B cell (primary cell): ENCODE measurements at regions not wholly inside any gene's neighbourhood (a gene's known extent, or its start where the extent isn't known, plus 50 kb on each side); places are given as distances from the start of the nearest gene placed in this dataset.

Experiments used
- CTCF ChIP-seq: fragments of 200-600 bp; IDR thresholded peaks from one replicate; pipeline ENCODE4 v1.8.0; 2022; ENCODE audit warnings: antibody characterized with exemption, mild to moderate bottlenecking
- EZH2 ChIP-seq: IDR thresholded peaks from 2 replicates; pipeline ENCODE4 v1.6.1; 2012; ENCODE audit warnings: borderline replicate concordance, low read depth, mild to moderate bottlenecking, moderate library complexity, low read length; ENCODE audit not compliant: insufficient read depth, poor library complexity, severe bottlenecking

- TF ChIP-seq CTCF (no peak), EZH2 (no peak)
Measured at GRCh38 chr6:27630727-27631608, 158.1 kb upstream of the ZNF184 start.
